COLO668 (cell line): ENCODE measurements at regions not wholly inside any gene's neighbourhood (a gene's known extent, or its start where the extent isn't known, plus 50 kb on each side); places are given as distances from the start of the nearest gene placed in this dataset.

Source experiments
- DNase-seq: peaks from one replicate; lab custom pipeline; 2025; ENCODE audit not compliant: unreplicated experiment; lab: John Stamatoyannopoulos, UW

GRCh38 chr20:21982559-21982958 is 277.1 kb downstream of the PAX1 start:
- no peak for DNase-seq

GRCh38 chr20:21981597-21982344 is 276.3 kb downstream of the PAX1 start:
- no peak for DNase-seq

- no peak for DNase-seq
Observed at GRCh38 chr20:21981179-21981578, 275.7 kb downstream of the PAX1 start.

DNA sequence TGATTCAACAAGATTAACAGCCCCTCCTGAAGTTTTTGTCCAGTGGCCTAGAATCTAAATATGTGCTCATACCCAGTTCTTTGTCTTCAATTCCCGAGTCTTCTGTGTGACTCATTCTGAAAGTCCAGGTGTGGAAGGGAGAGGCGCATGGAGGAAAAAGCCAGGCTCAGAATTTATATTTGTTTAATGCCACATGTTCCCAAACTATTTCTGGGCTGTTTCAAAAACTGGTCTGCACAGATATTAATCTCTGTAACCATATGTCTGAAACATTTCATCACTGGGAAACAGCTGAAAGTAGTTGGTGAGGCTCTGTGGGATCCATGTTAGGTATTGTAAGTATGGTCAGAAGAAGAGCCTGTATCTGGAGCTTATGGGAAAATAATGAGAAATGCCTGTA is 266.0 kb downstream of the PAX1 start:
- DNase-seq, result no peak

DNA sequence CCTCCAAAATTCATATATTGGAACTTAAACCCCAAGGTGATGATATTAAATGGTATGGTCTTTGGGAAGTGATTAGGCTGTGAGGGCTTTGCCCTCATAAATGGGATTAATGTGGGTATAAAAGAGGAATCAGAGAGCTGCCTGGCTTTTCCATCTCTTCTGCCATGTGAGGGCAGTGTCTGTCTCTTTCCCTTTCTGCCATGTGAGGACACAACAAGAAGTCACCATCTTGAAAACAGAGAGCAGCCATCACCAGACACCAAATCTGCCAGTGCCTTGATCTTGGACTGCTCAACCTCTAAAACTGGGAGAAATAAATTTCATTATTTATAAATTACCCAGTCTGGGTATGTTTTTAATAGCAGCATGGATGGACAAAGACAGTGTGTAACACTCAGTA is 263.0 kb downstream of the PAX1 start:
- DNase-seq, result no peak

DNA sequence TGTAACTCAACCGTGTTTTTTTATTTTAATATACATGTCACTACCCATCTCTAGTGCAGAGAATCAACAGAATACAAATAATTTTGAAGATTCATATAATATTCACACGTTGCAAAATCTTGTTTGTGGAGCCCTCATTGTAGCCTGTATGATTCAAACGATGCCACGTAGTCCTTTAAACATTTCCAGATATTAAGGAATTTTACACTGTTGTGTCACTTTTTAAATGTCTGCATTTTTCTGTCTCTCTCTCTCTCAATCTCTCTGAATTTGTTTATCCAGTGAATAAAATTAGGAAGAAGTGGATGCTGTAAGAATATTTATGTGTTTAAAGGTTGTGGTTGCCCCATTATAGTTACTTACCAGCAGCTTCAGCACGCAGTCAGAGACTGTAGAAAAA is 262.0 kb downstream of the PAX1 start:
- no peak for DNase-seq

GRCh38 chr20:21956591-21956990 is 251.1 kb downstream of the PAX1 start:
- no peak for DNase-seq

DNA sequence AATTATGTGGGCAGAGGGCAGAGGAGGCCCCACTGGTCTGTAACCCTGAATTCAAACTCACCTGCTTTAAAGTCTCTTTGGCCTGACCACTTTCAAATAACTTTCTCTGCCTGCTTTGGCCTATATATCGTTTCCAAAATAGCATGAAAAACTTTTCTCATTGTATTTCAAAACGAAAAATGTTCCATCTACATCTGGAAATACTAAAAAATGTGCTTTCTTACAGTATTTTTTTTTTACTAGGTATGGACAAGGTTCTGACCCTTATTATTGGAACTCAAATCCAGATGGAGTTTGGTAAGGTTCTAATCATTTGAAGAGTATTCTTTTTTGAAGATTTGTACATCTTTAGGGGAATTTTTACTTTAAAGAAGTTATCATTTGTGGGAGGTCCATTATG is 241.9 kb downstream of the PAX1 start:
- DNase-seq, result no peak

GRCh38 chr20:21944227-21944626 is 238.8 kb downstream of the PAX1 start:
- no peak for DNase-seq

GRCh38 chr20:21941941-21942805 is 236.7 kb downstream of the PAX1 start:
- no peak for DNase-seq

- no peak for DNase-seq
Observed at GRCh38 chr20:21936720-21937380, 231.4 kb downstream of the PAX1 start.

GRCh38 chr20:21936261-21936660 is 230.8 kb downstream of the PAX1 start:
- no peak for DNase-seq

DNA sequence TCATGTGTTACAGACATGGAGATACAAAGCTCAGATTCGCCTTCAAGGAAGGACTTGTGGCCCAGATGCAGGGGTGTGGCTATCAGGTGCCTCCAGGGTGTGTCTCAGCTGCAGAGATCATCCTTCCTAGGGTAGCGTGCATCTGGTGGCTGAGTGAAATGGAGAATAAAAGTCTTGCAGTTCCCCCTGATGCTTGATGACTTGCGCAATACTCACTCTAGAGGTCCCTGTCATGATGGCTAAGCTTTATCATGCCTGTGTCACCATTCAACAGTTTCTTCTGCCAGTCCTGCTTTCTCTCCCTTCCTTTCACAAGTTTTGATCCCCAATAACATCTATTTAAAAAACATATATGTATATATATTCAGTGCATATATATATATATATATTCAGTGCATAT is 228.1 kb downstream of the PAX1 start:
- DNase-seq, result no peak

- no peak for DNase-seq
Observed at GRCh38 chr20:21921251-21921650, 215.8 kb downstream of the PAX1 start.

DNA sequence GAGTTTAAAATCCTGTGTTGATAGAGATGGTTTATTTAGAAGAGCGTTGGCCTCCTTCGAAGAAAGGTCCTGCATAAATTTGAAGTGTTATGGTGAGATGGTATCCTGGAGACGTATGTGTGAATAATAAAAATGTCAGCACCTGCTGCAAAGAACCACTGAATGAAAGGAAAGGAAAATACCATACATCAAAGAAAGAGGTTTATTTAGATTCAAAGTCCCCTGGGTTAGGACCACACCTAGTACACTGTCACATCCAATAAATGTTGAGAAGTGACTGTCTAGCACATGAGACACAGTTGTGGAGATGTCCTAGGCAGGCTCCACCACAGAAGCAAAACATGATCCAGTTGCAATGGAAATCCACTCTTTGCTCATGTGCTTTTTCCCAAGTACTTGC is 214.7 kb downstream of the PAX1 start:
- DNase-seq, result no peak

- DNase-seq, result no peak
Observed at GRCh38 chr20:21918398-21918797, 212.9 kb downstream of the PAX1 start.

- DNase-seq, result no peak
Observed at GRCh38 chr20:21902391-21902790, 196.9 kb downstream of the PAX1 start.

- no peak for DNase-seq
Observed at GRCh38 chr20:21901470-21902275, 196.2 kb downstream of the PAX1 start.

- DNase-seq, result no peak
Observed at GRCh38 chr20:21900431-21900830, 195.0 kb downstream of the PAX1 start.

DNA sequence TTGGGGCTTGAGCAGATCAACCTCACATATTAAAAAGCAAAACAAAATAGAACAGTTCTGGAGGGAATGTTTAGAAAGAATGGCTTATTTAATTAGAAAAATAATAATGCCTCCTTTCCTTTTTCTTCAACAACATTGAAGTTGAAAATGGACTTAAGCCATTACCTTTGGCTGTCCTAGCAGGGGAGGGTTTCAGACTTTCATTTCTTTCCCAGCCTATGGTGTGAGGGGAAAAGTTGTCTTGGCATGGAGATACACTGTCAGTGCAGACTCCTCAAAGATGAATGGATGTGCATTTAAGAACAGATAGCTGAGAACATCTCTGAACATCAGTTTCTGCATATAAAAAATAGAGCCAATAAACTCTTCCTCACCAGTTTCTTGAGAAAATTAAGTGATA is 169.5 kb downstream of the PAX1 start:
- DNase-seq, result no peak

- DNase-seq, result no peak
Observed at GRCh38 chr20:21874127-21874526, 168.7 kb downstream of the PAX1 start.
